OCI-LY3 (cell line): ENCODE measurements at regions not wholly inside any gene's neighbourhood (a gene's known extent, or its start where the extent isn't known, plus 50 kb on each side); places are given as distances from the start of the nearest gene placed in this dataset.

Experiments used
- EZH2phosphoT487 ChIP-seq: fragments of 200-600 bp; shearing (Covaris generic); IDR thresholded peaks from 2 replicates; pipeline ENCODE4 v1.6.1; 2018; ENCODE audit warnings: antibody characterized with exemption, mixed run types, low read depth
- TF ChIP-seq, protein P1 (sequence below): fragments of 200-600, 300-600 bp; sonication (generic); IDR thresholded peaks from 2 replicates; pipeline ENCODE4 v1.5.1; 2014; ENCODE audit warnings: antibody characterized with exemption, low read length, low read depth

DNA sequence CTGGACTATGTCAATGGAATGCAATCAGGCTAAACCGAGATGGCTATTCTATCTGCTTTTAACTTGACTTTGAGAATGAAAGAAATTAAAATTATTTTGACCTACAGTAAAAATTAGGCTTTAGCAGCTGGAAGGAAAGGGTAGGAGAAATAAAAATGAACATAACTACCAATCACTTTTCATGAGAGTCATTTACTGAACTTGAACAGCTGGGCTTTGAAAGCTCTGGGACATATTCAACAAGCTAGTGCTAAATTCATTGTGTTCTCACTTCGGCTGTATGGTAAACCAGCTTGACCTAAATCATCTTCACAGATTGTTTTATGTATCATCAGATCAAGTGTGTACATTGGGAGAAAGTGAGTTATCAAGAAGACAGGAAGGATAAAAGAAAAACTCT lies 161.5 kb upstream of the STXBP5 start:
- TF ChIP-seq, protein P1, sequence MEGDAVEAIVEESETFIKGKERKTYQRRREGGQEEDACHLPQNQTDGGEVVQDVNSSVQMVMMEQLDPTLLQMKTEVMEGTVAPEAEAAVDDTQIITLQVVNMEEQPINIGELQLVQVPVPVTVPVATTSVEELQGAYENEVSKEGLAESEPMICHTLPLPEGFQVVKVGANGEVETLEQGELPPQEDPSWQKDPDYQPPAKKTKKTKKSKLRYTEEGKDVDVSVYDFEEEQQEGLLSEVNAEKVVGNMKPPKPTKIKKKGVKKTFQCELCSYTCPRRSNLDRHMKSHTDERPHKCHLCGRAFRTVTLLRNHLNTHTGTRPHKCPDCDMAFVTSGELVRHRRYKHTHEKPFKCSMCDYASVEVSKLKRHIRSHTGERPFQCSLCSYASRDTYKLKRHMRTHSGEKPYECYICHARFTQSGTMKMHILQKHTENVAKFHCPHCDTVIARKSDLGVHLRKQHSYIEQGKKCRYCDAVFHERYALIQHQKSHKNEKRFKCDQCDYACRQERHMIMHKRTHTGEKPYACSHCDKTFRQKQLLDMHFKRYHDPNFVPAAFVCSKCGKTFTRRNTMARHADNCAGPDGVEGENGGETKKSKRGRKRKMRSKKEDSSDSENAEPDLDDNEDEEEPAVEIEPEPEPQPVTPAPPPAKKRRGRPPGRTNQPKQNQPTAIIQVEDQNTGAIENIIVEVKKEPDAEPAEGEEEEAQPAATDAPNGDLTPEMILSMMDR = no peak
- TF ChIP-seq EZH2phosphoT487 = no peak
